DMS 273 (cell line): ENCODE measurements at regions not wholly inside any gene's neighbourhood (a gene's known extent, or its start where the extent isn't known, plus 50 kb on each side); places are given as distances from the start of the nearest gene placed in this dataset.
"Not testable (repeated sequence)": the region's sequence is repeated elsewhere in the genome, so short reads cannot be mapped to it uniquely, and the experiment has no call there.

Experiments
- DNase-seq: peaks from one replicate; lab custom pipeline; 2025; ENCODE audit not compliant: unreplicated experiment; lab: John Stamatoyannopoulos, UW

GRCh38 chr6:84357631-84358030 is 130.2 kb upstream of the CEP162 start:
- no peak for DNase-seq

GRCh38 chr6:84356907-84357306 is 129.5 kb upstream of the CEP162 start:
- DNase-seq = no peak

DNA sequence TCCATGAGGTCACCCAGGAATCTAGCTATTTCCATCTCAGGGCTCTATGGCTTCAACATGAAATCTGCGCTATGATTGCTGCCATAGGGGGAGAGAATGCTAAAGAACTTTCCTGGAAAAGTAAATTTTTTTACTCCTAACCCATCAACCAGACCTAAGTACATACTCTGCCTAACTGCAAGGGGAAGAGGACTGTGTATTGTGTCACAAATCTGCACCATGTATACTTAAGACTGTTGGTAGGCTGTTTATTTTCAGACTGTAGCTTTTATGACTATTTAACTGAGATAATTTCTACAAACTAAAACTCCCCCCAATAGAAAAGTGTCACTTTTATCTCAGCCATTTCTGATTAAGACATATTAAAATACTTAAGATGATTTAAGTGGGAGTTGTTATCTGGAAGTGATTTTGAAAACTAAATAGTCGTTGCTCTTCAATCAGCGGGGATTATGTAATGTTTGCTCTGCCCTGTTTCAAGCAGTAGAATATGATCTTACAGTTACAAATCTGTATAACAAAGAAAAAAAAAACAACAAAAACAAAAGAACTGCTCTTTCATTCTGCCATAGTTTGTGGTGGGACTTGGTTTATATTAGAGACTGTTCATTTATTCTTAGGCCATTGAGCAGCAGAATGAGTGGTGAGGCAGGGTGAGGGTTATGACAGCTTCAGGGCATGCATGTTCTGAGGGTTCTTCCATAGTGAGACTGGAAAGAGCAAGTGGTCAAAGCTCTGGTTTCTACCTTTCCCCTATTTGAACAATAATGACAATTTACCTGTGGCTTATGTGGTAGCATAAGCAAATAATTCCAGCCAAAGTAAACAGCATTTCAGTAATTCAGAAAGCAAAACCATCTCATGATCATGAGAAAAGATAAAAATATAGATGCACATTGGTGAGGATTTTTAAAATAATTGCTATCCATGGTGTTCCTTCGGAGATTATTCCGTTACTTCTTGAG is 126.3 kb upstream of the CEP162 start:
- DNase-seq = no peak

- no peak for DNase-seq
Measured at GRCh38 chr6:84350397-84350796, 123.0 kb upstream of the CEP162 start.

GRCh38 chr6:84349542-84349941 is 122.1 kb upstream of the CEP162 start:
- no peak for DNase-seq

DNA sequence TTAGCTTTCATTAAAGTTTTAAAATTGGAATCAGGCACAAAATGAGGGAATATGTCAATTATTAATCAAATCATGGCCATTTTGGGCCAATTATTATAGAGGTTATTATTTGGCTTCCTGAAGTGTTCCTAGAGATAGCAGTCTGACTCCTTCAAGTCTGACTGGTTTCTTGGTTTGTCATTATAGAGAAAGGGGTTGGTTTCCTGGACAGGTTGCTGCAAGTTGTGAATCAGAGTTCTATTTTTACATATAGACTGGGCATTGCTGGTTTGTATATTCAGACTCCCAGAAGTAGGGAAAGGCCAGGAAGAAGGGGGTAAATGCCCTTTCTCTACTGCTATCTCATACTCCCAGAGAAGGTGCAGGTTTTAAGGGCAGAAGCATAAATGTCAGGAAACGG is 121.4 kb upstream of the CEP162 start:
- DNase-seq = no peak

GRCh38 chr6:84346372-84346771 is 118.9 kb upstream of the CEP162 start:
- DNase-seq = peak; percentile 8

GRCh38 chr6:84344005-84344404 is 116.6 kb upstream of the CEP162 start:
- no peak for DNase-seq

DNA sequence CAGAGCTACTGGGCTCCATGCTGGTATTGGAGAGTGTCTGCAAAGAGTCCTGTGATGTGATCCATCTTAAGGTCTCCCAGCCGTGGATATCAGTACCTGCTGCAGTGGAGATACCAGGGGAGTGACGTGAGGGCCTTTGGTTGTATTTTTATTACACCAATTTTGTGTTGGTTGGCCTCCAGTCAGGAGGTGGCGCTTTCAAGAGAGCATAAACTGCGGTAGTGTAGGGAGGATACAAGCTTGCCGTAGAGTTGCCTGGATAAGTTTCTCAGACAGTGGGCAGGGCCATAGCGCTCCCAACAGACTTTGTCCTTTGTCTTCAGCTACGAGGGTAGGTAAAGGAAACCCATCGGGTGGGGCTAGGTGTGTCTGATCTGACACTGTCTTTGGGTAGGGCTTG is 113.0 kb upstream of the CEP162 start:
- DNase-seq = no peak

DNA sequence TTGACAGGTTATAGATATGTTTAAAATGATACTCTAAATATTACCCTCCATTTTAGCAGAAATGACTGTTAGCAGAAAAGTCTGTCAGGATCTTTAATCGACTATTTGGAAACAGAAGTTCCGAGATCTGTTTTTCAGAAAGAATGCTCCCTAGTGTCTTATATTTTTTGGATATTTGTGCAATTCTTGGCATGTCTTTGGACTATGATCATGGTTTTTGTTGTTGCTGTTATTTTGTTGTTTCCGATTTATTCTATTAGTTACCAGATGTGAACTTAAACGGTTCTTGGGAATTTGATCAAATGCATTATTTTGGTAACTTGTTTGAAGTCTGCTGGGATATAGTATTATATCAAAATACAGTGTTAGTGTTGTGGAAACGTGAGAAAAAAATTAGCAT is 106.4 kb upstream of the CEP162 start:
- DNase-seq = no peak

GRCh38 chr6:84332139-84333034 is 104.9 kb upstream of the CEP162 start:
- DNase-seq = no peak

DNA sequence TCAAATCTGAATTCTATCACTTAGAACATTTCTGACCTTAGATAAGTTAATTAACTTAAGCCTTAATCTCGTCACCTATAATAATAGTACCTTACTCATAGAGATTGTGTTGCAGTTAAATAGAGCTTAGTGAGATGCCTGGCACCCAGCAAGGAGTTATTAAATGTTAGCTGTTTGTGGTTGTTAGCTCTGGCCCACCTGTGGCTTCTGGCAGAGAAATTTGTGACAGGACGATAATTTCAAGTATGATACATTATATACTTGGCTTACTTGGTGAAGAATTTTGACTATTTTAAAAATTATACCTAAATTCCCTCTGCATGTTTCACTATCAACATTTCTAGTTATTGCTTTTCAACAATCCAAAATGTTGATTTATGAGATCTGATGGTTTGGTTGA is 102.9 kb upstream of the CEP162 start:
- DNase-seq = no peak

GRCh38 chr6:84329516-84329915 is 102.1 kb upstream of the CEP162 start:
- no peak for DNase-seq

DNA sequence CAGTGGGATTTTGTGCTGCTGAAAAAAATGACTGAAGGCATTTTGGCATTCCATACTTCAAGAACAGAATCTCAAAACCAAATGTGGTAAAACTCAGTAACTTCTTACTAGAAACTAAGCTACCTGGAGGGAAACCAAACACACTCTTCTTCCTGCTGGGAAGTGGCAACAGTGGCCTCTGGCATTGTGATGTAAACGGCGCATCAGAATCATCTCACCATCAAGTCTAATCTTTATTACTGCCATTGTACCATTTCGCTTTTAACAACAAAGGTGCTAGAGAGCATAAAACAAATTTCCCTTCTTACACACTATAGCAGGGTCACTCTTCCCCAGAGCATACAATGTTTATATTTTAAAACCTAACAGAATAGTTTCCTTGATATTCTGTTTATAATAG is 101.6 kb upstream of the CEP162 start:
- no peak for DNase-seq

DNA sequence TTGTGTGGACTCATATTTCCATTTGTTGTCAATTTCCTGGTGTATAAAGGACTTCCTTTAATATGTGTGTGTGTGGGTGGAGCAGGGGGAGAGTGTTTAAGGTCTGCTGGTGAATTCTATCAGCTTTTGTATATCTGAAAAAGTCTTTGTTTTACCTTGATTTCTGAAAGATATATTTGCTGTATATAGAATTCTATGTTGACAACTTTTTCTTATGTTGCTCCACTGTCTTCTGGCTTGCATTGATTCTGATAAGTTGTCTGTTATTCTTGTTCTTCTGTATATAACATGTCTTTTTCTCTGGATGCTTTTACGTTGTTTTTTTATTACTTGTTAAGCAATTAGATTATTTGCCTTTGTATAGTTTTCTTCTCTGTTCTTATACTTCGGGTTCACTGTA is 90.0 kb upstream of the CEP162 start:
- no peak for DNase-seq

DNA sequence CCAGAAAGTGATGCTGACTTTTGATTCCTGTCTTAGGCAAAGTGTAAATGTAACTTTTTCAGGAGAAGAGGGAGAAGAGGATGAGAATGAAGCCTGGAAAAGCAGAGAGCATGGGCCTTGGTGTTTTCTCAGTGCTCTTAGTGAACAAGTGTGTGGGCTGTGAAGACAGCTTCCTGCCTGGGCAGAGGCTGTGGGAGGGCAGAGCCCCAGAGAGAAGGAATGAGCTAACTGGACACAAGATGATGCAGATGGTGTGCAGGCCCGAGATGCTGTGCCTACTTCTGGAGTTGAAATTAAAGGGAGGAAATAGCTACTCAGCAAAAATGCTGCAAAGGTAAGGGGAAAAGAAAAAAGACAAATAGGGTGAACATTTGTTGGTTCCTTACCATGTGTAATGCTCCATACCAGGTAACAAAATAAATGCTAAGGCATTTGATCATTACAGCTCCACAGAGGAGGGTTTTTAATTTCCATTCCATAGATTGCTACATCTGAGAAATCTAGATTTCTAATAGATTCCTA is 87.0 kb upstream of the CEP162 start:
- no peak for DNase-seq

DNA sequence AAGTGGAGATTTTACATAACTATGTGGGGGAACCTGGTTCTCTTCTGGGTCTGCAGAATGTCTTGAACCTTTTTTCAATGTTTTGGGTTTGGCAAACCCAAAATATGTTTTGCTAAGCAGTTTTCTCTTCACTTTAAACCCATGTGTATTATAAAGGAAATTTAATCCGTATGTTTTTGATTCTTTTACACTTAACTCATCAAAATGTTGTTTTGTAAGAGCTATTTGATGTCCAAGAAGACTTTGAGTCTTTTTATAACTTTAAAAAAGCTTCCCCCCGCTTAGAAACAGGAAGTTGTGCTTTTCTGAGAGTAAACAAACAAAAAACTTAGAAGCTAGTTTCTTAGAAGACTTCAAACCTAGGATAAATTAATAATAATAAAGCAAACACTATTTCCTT is 81.9 kb upstream of the CEP162 start:
- DNase-seq = no peak

DNA sequence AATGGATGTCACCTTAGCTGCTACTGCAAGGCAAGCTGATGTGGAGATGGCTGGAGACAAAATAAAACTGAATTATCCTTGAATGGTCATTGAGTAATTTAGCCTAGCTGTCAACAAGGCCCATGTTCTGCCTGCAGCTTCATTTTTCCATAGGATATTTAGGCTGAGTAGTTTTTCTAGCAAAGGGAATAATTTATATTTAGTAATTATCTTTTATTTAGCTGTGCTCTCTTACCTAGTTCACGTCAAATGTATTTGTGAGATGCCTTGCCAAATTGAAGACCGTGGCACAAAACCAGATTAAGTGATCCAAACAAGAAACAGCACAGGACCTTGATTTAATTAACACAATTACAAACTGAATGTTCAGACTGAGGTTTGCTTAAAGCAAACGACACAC is 77.4 kb upstream of the CEP162 start:
- DNase-seq = no peak

- not testable (repeated sequence) for DNase-seq
Measured at GRCh38 chr6:84291033-84291432, 63.6 kb upstream of the CEP162 start.

GRCh38 chr6:84284428-84285049 is 57.1 kb upstream of the CEP162 start:
- peak; percentile 34 for DNase-seq

GRCh38 chr6:84282550-84282949 is 55.1 kb upstream of the CEP162 start:
- DNase-seq = peak; percentile 46
